ENCODE measurements at regions not wholly inside any gene's neighbourhood (a gene's known extent, or its start where the extent isn't known, plus 50 kb on each side); places are given as distances from the start of the nearest gene placed in this dataset.

DNA sequence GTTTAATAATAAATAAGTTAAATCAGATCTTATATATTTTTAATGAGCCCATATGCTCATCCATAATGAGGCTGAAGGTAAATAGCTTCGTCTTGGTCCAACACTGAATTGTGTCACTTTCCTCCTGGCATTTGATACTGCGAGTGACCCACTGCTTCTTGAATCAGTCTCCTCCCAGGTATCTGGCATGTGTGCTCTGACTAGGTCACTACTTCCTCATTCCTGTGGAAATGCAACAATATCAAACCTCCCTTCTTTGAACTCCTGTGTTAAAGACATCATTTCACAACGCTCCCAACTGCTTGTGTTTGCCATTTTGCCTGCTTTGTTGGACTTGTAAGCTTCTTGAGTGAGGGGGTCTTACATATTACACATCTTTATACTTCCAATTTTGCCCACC is 157.7 kb downstream of the SLC24A2 start:
- H4K20me1 ChIP-seq (ENCODE audit: insufficient read depth, low read length) = no peaks in the 10 kb centered on the region

DNA sequence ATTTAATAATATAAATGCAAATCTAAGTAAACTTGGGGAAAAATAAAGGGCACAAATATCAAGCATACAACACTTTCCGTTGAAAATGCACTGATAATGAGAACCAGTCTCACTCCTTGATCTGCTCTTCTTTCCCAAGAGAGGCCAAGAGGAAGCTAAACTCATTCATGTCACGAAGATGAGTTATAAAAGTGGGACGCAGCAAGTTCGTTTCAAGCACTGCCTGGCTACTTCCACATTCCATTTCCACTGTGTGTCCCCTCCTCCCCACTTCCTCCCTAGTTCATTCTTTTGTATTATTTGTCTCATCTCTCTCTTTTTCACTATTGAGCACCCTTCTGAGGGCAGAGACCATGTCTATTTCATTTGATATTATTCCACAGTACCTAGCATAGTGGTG is 158.1 kb downstream of the SLC24A2 start:
- no peak overlapping the region for H2AFZ ChIP-seq (ENCODE audit: insufficient read depth, low read depth, low read length, poor library complexity, severe bottlenecking)
- intact Hi-C loops (cut with micrococcal nuclease) = no loop called here

More for the DNA sequence above, 157.7 kb downstream of the SLC24A2 start:
- no peak overlapping the region for H3K27ac Mint-ChIP-seq
- Histone ChIP-seq H3K27me3 (ENCODE audit: control insufficient read depth in 2 of 2, insufficient read depth in 2 of 2, low read length in 2 of 2) (no peaks in the 10 kb centered on the region), H3K4me2 (replicated peaks; ENCODE audit: extremely low read depth, low read length, poor library complexity, severe bottlenecking) (no peak overlapping the region), H3K36me3 (replicated peaks in 1 of 2; ENCODE audit: control insufficient read depth in 1 of 2, insufficient read depth in 2 of 2, low read length in 2 of 2) (no peaks in the 10 kb centered on the region), H3K27ac (ENCODE audit: low read depth in 1 of 2, low read length in 2 of 2) (no peak overlapping the region), H3K9me3 (replicated peaks in 1 of 2; ENCODE audit: control insufficient read depth in 1 of 2, insufficient read depth in 1 of 2, low read length in 2 of 2) (no peaks in the 10 kb centered on the region), H3K9ac (ENCODE audit: insufficient read depth, low read length, poor library complexity, severe bottlenecking) (no peak overlapping the region), H2AFZ (ENCODE audit: insufficient read depth, low read depth, low read length, poor library complexity, severe bottlenecking) (no peak overlapping the region), H3K4me1 (ENCODE audit: control insufficient read depth in 1 of 2, insufficient read depth in 2 of 2, low read length in 2 of 2) (peaks cover 5 to 7% of the 10 kb centered on the region in 2 donors), H3K4me3 (replicated peaks in 1 of 3; ENCODE audit: low read depth in 2 of 3, low read length in 3 of 3) (no peak overlapping the region), H3K79me2 (ENCODE audit: insufficient read depth, low read length) (no peaks in the 10 kb centered on the region)
- TF ChIP-seq, protein P1, sequence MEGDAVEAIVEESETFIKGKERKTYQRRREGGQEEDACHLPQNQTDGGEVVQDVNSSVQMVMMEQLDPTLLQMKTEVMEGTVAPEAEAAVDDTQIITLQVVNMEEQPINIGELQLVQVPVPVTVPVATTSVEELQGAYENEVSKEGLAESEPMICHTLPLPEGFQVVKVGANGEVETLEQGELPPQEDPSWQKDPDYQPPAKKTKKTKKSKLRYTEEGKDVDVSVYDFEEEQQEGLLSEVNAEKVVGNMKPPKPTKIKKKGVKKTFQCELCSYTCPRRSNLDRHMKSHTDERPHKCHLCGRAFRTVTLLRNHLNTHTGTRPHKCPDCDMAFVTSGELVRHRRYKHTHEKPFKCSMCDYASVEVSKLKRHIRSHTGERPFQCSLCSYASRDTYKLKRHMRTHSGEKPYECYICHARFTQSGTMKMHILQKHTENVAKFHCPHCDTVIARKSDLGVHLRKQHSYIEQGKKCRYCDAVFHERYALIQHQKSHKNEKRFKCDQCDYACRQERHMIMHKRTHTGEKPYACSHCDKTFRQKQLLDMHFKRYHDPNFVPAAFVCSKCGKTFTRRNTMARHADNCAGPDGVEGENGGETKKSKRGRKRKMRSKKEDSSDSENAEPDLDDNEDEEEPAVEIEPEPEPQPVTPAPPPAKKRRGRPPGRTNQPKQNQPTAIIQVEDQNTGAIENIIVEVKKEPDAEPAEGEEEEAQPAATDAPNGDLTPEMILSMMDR (IDR thresholded peaks at IDR 0.05) = no peak
- no peaks in the 10 kb centered on the region for H3K27me3 Mint-ChIP-seq (ENCODE audit: low read depth in 3 of 3)
- intact Hi-C loops (cut with micrococcal nuclease) = no loop called here
- no peaks in the 10 kb centered on the region for H3K9me3 Mint-ChIP-seq
- H3K36me3 Mint-ChIP-seq = no peaks in the 10 kb centered on the region
- H3K4me1 Mint-ChIP-seq = peaks cover 3% of the 10 kb centered on the region
- 76% methylated on average over 2 of the region's 3 CpGs for WGBS (ENCODE audit: insufficient coverage)
- H3K4me3 Mint-ChIP-seq = no peak overlapping the region
- DNase-seq = peak in 1 of 3 donors; percentile 8

More for the DNA sequence above, 158.1 kb downstream of the SLC24A2 start:
- Histone ChIP-seq H3K27ac (ENCODE audit: low read depth in 1 of 2, low read length in 2 of 2) (no peak overlapping the region), H3K27me3 (ENCODE audit: control insufficient read depth in 2 of 2, insufficient read depth in 2 of 2, low read length in 2 of 2) (no peaks in the 10 kb centered on the region), H3K4me3 (replicated peaks in 1 of 3; ENCODE audit: low read depth in 2 of 3, low read length in 3 of 3) (no peak overlapping the region), H3K36me3 (replicated peaks in 1 of 2; ENCODE audit: control insufficient read depth in 1 of 2, insufficient read depth in 2 of 2, low read length in 2 of 2) (no peaks in the 10 kb centered on the region), H3K9ac (ENCODE audit: insufficient read depth, low read length, poor library complexity, severe bottlenecking) (no peak overlapping the region), H3K4me2 (replicated peaks; ENCODE audit: extremely low read depth, low read length, poor library complexity, severe bottlenecking) (no peak overlapping the region), H3K9me3 (replicated peaks in 1 of 2; ENCODE audit: control insufficient read depth in 1 of 2, insufficient read depth in 1 of 2, low read length in 2 of 2) (no peaks in the 10 kb centered on the region), H4K20me1 (ENCODE audit: insufficient read depth, low read length) (no peaks in the 10 kb centered on the region), H3K4me1 (ENCODE audit: control insufficient read depth in 1 of 2, insufficient read depth in 2 of 2, low read length in 2 of 2) (peaks cover 5 to 7% of the 10 kb centered on the region in 2 donors), H3K79me2 (ENCODE audit: insufficient read depth, low read length) (no peaks in the 10 kb centered on the region)
- 6% methylated on average over 2 of the region's 4 CpGs for WGBS (ENCODE audit: insufficient coverage)
- Mint-ChIP-seq H3K27me3 (ENCODE audit: low read depth in 3 of 3) (no peaks in the 10 kb centered on the region), H3K36me3 (no peaks in the 10 kb centered on the region), H3K9me3 (no peaks in the 10 kb centered on the region), H3K4me1 (peaks cover 3% of the 10 kb centered on the region), H3K27ac (no peak overlapping the region), H3K4me3 (no peak overlapping the region)
- peak; percentile 1 to 41 (median 7) for DNase-seq
- TF ChIP-seq, protein P1 (IDR thresholded peaks at IDR 0.05) = no peak

Measured in CD14-positive monocyte (primary cell).